CD14-positive monocyte (primary cell): ENCODE measurements at regions not wholly inside any gene's neighbourhood (a gene's known extent, or its start where the extent isn't known, plus 50 kb on each side); places are given as distances from the start of the nearest gene placed in this dataset.

ENCODE experiments used
- DNase-seq, 3 donors: peaks; one replicate each; pipeline ENCODE4 v3.0.0-alpha.2; 2011 to 2022
- H2AFZ ChIP-seq: 2 replicates; pipeline ENCODE4 v1.6.0; 2012; ENCODE audit warnings: mild to moderate bottlenecking, low read depth, low read length, inconsistent platforms; ENCODE audit not compliant: insufficient read depth, poor library complexity, severe bottlenecking
- H3K27ac ChIP-seq, 2 donors: 1 replicate in 1 of 2; 2 replicates in 1 of 2; pipeline ENCODE4 v1.5.1; 2012 to 2013; ENCODE audit warnings: low read length in 2 of 2, control low read depth in 1 of 2, inconsistent platforms in 1 of 2, low read depth in 1 of 2, mild to moderate bottlenecking in 1 of 2
- H3K27me3 ChIP-seq, 2 donors: one replicate each; pipeline versions ENCODE4 v1.6.0 to v1.6.1; 2011 to 2013; ENCODE audit warnings: low read length in 2 of 2; ENCODE audit not compliant: control insufficient read depth in 2 of 2, insufficient read depth in 2 of 2
- H3K36me3 ChIP-seq, 2 donors: replicated peaks in 1 of 2; 1 replicate in 1 of 2; 2 replicates in 1 of 2; pipeline versions ENCODE4 v1.5.1 to v1.6.1; 2012 to 2013; ENCODE audit warnings: low read length in 2 of 2, control low read depth in 1 of 2, inconsistent platforms in 1 of 2, mild to moderate bottlenecking in 1 of 2; ENCODE audit not compliant: insufficient read depth in 2 of 2, control insufficient read depth in 1 of 2
- H3K4me1 ChIP-seq, 2 donors: 1 replicate in 1 of 2; 2 replicates in 1 of 2; pipeline versions ENCODE4 v1.5.1 to v1.6.1; 2012 to 2013; ENCODE audit warnings: low read length in 2 of 2, control low read depth in 1 of 2, inconsistent platforms in 1 of 2, mild to moderate bottlenecking in 1 of 2, moderate library complexity in 1 of 2; ENCODE audit not compliant: insufficient read depth in 2 of 2, control insufficient read depth in 1 of 2
- H3K4me2 ChIP-seq: replicated peaks from 2 replicates; pipeline ENCODE3; 2012; ENCODE audit warnings: low read length, moderate library complexity, mild to moderate bottlenecking; ENCODE audit not compliant: poor library complexity, severe bottlenecking; ENCODE audit errors: extremely low read depth
- H3K4me3 ChIP-seq, 3 experiments: fragments of 200-600 bp in 1 of 3; sonication (generic) in 1 of 3; replicated peaks in 1 of 3; 1 replicate in 2 of 3; 2 replicates in 1 of 3; pipeline ENCODE4 v1.5.1; 2011 to 2013; ENCODE audit warnings: low read length in 3 of 3, mild to moderate bottlenecking in 3 of 3, control low read depth in 2 of 3, low read depth in 2 of 3, inconsistent platforms in 1 of 3, moderate library complexity in 1 of 3
- H3K79me2 ChIP-seq: 2 replicates; pipeline ENCODE4 v1.6.0; 2012; ENCODE audit warnings: mild to moderate bottlenecking, control low read depth, inconsistent platforms, low read length, moderate library complexity; ENCODE audit not compliant: insufficient read depth
- H3K9ac ChIP-seq: 2 replicates; pipeline ENCODE4 v1.6.0; 2017; ENCODE audit warnings: low read length, mild to moderate bottlenecking; ENCODE audit not compliant: insufficient read depth, poor library complexity, severe bottlenecking
- H3K9me3 ChIP-seq, 2 donors: replicated peaks in 1 of 2; 1 replicate in 1 of 2; 2 replicates in 1 of 2; pipeline versions ENCODE4 v1.5.1 to v1.6.1; 2012 to 2013; ENCODE audit warnings: low read length in 2 of 2, control low read depth in 1 of 2; ENCODE audit not compliant: control insufficient read depth in 1 of 2, insufficient read depth in 1 of 2
- H4K20me1 ChIP-seq: 2 replicates; pipeline ENCODE4 v1.6.0; 2012; ENCODE audit warnings: mild to moderate bottlenecking, low read length, control low read depth, moderate library complexity; ENCODE audit not compliant: insufficient read depth
- H3K27ac Mint-ChIP-seq, 7 donors: one replicate each; pipeline ENCODE4 v1.8.0; 2020; ENCODE audit warnings: mild to moderate bottlenecking in 7 of 7, mixed read lengths in 7 of 7, moderate library complexity in 6 of 7, inconsistent platforms in 2 of 7
- H3K27me3 Mint-ChIP-seq, 3 donors: one replicate each; pipeline ENCODE4 v1.8.0; 2021 to 2022; ENCODE audit warnings: low read depth in 3 of 3, mild to moderate bottlenecking in 3 of 3, mixed read lengths in 3 of 3, moderate library complexity in 3 of 3, inconsistent platforms in 1 of 3
- H3K36me3 Mint-ChIP-seq, 2 donors: one replicate each; pipeline ENCODE4 v1.8.0; 2020; ENCODE audit warnings: mixed read lengths in 2 of 2, inconsistent platforms in 1 of 2, mild to moderate bottlenecking in 1 of 2
- H3K4me1 Mint-ChIP-seq: one replicate; pipeline ENCODE4 v1.8.0; 2020; ENCODE audit warnings: mild to moderate bottlenecking, mixed read lengths
- H3K4me3 Mint-ChIP-seq, 2 donors: one replicate each; pipeline ENCODE4 v1.8.0; 2020; ENCODE audit warnings: mild to moderate bottlenecking in 2 of 2, mixed read lengths in 2 of 2, moderate library complexity in 1 of 2
- H3K9me3 Mint-ChIP-seq, 7 donors: one replicate each; pipeline ENCODE4 v1.8.0; 2020 to 2022; ENCODE audit warnings: mixed read lengths in 7 of 7, mild to moderate bottlenecking in 6 of 7, moderate library complexity in 6 of 7, inconsistent platforms in 2 of 7
- CTCF ChIP-seq: fragments of 200-600 bp; IDR thresholded peaks from one replicate; pipeline ENCODE4 v1.8.0; 2022; ENCODE audit warnings: antibody characterized with exemption, mild to moderate bottlenecking
- WGBS: methylation state at CpG from one replicate; pipeline ENCODE4 v1.1.5; 2013; ENCODE audit warnings: missing lambda C conversion rate; ENCODE audit not compliant: insufficient coverage; 5-methylcytosine and 5-hydroxymethylcytosine counted together
- intact Hi-C, 2 donors: fragments of 100-400 bp; cut with micrococcal nuclease; formaldehyde crosslinking; loops; one replicate each; pipeline versions ENCODE4 v1.15.0 to v1.15.1; 2023

- no peaks in the 10 kb centered on the region for H3K36me3 ChIP-seq
- no peak overlapping the region for H3K4me3 ChIP-seq
- H3K27ac ChIP-seq = no peak overlapping the region
- DNase-seq = no peak
- H4K20me1 ChIP-seq = no peaks in the 10 kb centered on the region
- H3K4me2 ChIP-seq = no peak overlapping the region
- no peak overlapping the region for H3K9ac ChIP-seq
- intact Hi-C loops = no loop called here
- H3K4me1 Mint-ChIP-seq = no peaks in the 10 kb centered on the region
- no peak overlapping the region for H3K27ac Mint-ChIP-seq
- no peaks in the 10 kb centered on the region for H3K9me3 ChIP-seq
- no peak overlapping the region for H3K4me3 Mint-ChIP-seq
- no peaks in the 10 kb centered on the region for H3K79me2 ChIP-seq
- peaks cover 0 to 1% (median 0%) of the 10 kb centered on the region in 3 donors for H3K27me3 Mint-ChIP-seq
- H3K9me3 Mint-ChIP-seq = peaks cover 0 to 6% (median 0%) of the 10 kb centered on the region in 7 donors
- no peak overlapping the region for H2AFZ ChIP-seq
- no peaks in the 10 kb centered on the region for H3K36me3 Mint-ChIP-seq
- no peak for TF ChIP-seq CTCF
- no peaks in the 10 kb centered on the region for H3K27me3 ChIP-seq
- H3K4me1 ChIP-seq = no peaks in the 10 kb centered on the region
- 80% methylated on average over 2 of the region's 2 CpGs for WGBS
Observed at GRCh38 chr9:118954857-118955256, 414.4 kb downstream of the BRINP1 start.

- Mint-ChIP-seq H3K4me1 (no peaks in the 10 kb centered on the region), H3K9me3 (peaks cover 0 to 9% (median 1%) of the 10 kb centered on the region in 7 donors), H3K4me3 (no peak overlapping the region), H3K36me3 (no peaks in the 10 kb centered on the region), H3K27me3 (peaks cover 0 to 1% (median 0%) of the 10 kb centered on the region in 3 donors), H3K27ac (no peak overlapping the region)
- Histone ChIP-seq H3K4me1 (no peaks in the 10 kb centered on the region), H3K9ac (no peak overlapping the region), H3K79me2 (no peaks in the 10 kb centered on the region), H4K20me1 (no peaks in the 10 kb centered on the region), H3K4me2 (no peak overlapping the region), H2AFZ (no peak overlapping the region), H3K9me3 (no peaks in the 10 kb centered on the region), H3K4me3 (no peak overlapping the region), H3K27me3 (no peaks in the 10 kb centered on the region), H3K36me3 (no peaks in the 10 kb centered on the region), H3K27ac (no peak overlapping the region)
- no peak for TF ChIP-seq CTCF
- intact Hi-C loops = no loop called here
- no peak for DNase-seq
- WGBS = no CpG with 5 or more reads among the region's 3 CpGs
Observed at GRCh38 chr9:118957585-118957984, 411.6 kb downstream of the BRINP1 start.
